Gastrocnemius medialis (tissue), 4 donors: ENCODE measurements at regions not wholly inside any gene's neighbourhood (a gene's known extent, or its start where the extent isn't known, plus 50 kb on each side); places are given as distances from the start of the nearest gene placed in this dataset.

Experiments used
- CTCF ChIP-seq, 5 experiments: fragments of 450-650 bp in 3 of 5; fragments of 200-600 bp in 2 of 5; sonication (generic) in 2 of 5; IDR thresholded peaks in 4 of 5; conservative IDR thresholded peaks in 1 of 5; 1 replicate in 4 of 5; 2 replicates in 1 of 5; pipeline ENCODE4 v1.5.1; 2016 to 2019; ENCODE audit warnings: antibody characterized with exemption in 5 of 5, mild to moderate bottlenecking in 3 of 5, moderate library complexity in 3 of 5
- POLR2A ChIP-seq, 2 donors: fragments of 450-650 bp; IDR thresholded peaks; one replicate each; pipeline ENCODE4 v1.6.1; 2017; ENCODE audit warnings: antibody characterized with exemption in 2 of 2, mild to moderate bottlenecking in 2 of 2, moderate library complexity in 2 of 2

DNA sequence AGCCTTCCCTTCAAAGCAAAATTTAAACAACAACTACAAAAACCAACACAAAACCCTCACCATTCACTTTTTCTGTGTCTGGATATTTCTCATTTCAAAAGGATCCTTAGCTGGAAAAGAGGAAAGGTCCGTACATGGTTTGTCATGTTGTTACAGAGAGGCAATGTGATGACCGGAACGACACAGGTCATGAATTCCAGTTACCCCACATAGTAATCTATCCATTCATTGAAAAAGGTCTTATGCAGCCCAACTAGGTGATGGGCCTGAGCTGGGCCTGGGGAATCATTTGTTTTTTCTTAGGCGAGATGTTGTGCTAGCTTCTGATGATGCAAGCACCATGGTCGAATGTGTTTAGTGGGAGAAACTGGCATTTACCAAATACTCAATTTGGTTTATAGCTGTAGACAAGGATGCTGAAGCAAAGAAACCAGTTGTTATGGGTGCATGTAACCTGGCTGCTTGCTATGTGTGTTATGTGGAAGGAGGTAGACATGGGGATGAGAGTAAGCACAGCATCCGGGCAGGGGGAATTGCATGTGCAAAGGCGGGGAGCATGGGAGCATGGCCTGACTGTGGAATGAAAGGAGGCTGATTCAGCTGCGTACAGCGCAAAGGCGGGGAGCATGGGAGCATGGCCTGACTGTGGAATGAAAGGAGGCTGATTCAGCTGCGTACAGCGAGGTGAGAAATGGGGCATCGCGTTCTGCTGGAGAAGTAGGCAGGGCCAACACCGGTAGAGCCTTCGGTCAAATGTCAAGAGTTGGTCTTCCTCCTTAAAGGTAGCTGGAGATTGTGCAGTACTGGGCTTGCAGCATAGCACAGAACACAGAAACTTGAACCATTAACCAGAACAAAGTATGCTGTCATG is 269.7 kb upstream of the MAF start:
- TF ChIP-seq CTCF (IDR thresholded peaks at IDR 0.05 in 4 of 5, conservative IDR thresholded peaks at IDR 0.05 in 1 of 5) (no peak), POLR2A (IDR thresholded peaks at IDR 0.05) (no peak)
